ENCODE measurements at regions not wholly inside any gene's neighbourhood (a gene's known extent, or its start where the extent isn't known, plus 50 kb on each side); places are given as distances from the start of the nearest gene placed in this dataset.

DNA sequence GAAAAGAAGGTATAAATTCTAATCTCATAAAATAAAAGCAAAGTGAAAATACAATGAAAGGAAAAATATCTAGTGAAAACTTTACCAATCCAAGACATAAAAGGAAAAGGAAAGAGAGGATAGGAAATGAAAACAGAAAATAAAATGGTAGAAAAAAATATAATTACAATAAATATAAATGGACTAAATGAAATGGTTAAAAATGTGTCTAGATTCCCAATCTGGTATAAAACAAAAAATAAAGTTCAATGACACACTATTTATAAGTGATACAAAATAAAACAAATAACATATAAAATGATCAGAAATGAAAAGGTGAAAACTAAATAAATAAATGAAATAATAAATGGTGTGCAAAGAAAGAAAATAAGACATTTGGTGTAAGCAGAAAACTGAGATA lies 516.4 kb upstream of the RORB start:
- H3K4me1 ChIP-seq (ENCODE audit: insufficient read depth, low read length, poor library complexity, severe bottlenecking) = no peaks in the 10 kb centered on the region
- H3K9me2 ChIP-seq (replicated peaks; ENCODE audit: low read depth, low read length) = no peaks in the 10 kb centered on the region
- no peak overlapping the region for H3K4me2 ChIP-seq (ENCODE audit: low read depth, low read length, poor library complexity, severe bottlenecking)
- TF ChIP-seq, protein P1, sequence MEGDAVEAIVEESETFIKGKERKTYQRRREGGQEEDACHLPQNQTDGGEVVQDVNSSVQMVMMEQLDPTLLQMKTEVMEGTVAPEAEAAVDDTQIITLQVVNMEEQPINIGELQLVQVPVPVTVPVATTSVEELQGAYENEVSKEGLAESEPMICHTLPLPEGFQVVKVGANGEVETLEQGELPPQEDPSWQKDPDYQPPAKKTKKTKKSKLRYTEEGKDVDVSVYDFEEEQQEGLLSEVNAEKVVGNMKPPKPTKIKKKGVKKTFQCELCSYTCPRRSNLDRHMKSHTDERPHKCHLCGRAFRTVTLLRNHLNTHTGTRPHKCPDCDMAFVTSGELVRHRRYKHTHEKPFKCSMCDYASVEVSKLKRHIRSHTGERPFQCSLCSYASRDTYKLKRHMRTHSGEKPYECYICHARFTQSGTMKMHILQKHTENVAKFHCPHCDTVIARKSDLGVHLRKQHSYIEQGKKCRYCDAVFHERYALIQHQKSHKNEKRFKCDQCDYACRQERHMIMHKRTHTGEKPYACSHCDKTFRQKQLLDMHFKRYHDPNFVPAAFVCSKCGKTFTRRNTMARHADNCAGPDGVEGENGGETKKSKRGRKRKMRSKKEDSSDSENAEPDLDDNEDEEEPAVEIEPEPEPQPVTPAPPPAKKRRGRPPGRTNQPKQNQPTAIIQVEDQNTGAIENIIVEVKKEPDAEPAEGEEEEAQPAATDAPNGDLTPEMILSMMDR (conservative IDR thresholded peaks at IDR 0.05; ENCODE audit: low read length) = no peak
- TF ChIP-seq EZH2phosphoT487 (IDR thresholded peaks at IDR 0.05; ENCODE audit: borderline replicate concordance) = no peak
- H3K79me2 ChIP-seq (ENCODE audit: insufficient read depth, low read length) = no peaks in the 10 kb centered on the region
- H3K9me3 ChIP-seq (ENCODE audit: insufficient read depth, low read depth, low read length) = no peaks in the 10 kb centered on the region
- H3K27me3 ChIP-seq (ENCODE audit: insufficient read depth, low read length, poor library complexity, severe bottlenecking) = no peaks in the 10 kb centered on the region
- H4K20me1 ChIP-seq (ENCODE audit: insufficient read depth, low read length, poor library complexity, severe bottlenecking) = no peaks in the 10 kb centered on the region
- H3K4me3 ChIP-seq (ENCODE audit: low read length, poor library complexity, severe bottlenecking) = no peak overlapping the region
- H3F3A ChIP-seq (ENCODE audit: low read depth) = no peaks in the 10 kb centered on the region
- H3K36me3 ChIP-seq (ENCODE audit: insufficient read depth, low read length) = no peaks in the 10 kb centered on the region
- H2AFZ ChIP-seq (ENCODE audit: low read length) = no peak overlapping the region
- no peak overlapping the region for H3K9ac ChIP-seq (ENCODE audit: low read depth, low read length, poor library complexity, severe bottlenecking)

DNA sequence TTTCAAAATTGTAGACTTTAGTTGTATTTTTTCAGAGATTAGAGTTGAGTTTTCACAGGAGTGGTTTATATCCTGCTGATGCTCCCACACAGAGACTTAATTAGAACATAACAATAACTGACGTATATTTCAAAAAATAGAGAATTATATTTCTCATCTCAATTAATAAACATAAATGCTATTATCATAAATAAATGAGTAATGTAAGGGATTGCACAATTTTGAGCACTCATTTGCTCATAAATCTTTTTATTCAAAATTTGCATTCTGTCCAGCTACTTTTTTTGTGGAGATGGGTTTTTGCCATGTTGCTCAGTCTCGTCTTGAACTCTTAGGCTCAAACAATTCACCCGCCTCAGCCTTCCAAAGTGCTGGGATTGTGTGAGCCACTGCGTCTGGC lies 515.7 kb upstream of the RORB start:
- Histone ChIP-seq H3K4me1 (ENCODE audit: insufficient read depth, low read length, poor library complexity, severe bottlenecking) (no peaks in the 10 kb centered on the region), H3K4me3 (ENCODE audit: low read length, poor library complexity, severe bottlenecking) (no peak overlapping the region), H3K9me2 (replicated peaks; ENCODE audit: low read depth, low read length) (no peaks in the 10 kb centered on the region), H3K27me3 (ENCODE audit: insufficient read depth, low read length, poor library complexity, severe bottlenecking) (no peaks in the 10 kb centered on the region), H3F3A (ENCODE audit: low read depth) (no peaks in the 10 kb centered on the region), H4K20me1 (ENCODE audit: insufficient read depth, low read length, poor library complexity, severe bottlenecking) (no peaks in the 10 kb centered on the region), H3K79me2 (ENCODE audit: insufficient read depth, low read length) (no peaks in the 10 kb centered on the region), H3K9me3 (ENCODE audit: insufficient read depth, low read depth, low read length) (no peaks in the 10 kb centered on the region), H2AFZ (ENCODE audit: low read length) (no peak overlapping the region), H3K9ac (ENCODE audit: low read depth, low read length, poor library complexity, severe bottlenecking) (no peak overlapping the region), H3K36me3 (ENCODE audit: insufficient read depth, low read length) (no peaks in the 10 kb centered on the region), H3K4me2 (ENCODE audit: low read depth, low read length, poor library complexity, severe bottlenecking) (no peak overlapping the region)
- TF ChIP-seq EZH2phosphoT487 (IDR thresholded peaks at IDR 0.05; ENCODE audit: borderline replicate concordance) = no peak
- TF ChIP-seq, protein P1 (conservative IDR thresholded peaks at IDR 0.05; ENCODE audit: low read length) = no peak

GRCh38 chr9:73995836-73996235 lies 501.3 kb upstream of the RORB start:
- no peaks in the 10 kb centered on the region for H3K4me1 ChIP-seq (ENCODE audit: insufficient read depth, low read length, poor library complexity, severe bottlenecking)
- H3K9ac ChIP-seq (ENCODE audit: low read depth, low read length, poor library complexity, severe bottlenecking) = no peak overlapping the region
- no peaks in the 10 kb centered on the region for H3K9me3 ChIP-seq (ENCODE audit: insufficient read depth, low read depth, low read length)
- no peaks in the 10 kb centered on the region for H3F3A ChIP-seq (ENCODE audit: low read depth)
- no peaks in the 10 kb centered on the region for H3K36me3 ChIP-seq (ENCODE audit: insufficient read depth, low read length)
- no peaks in the 10 kb centered on the region for H3K9me2 ChIP-seq (replicated peaks; ENCODE audit: low read depth, low read length)
- H3K4me2 ChIP-seq (ENCODE audit: low read depth, low read length, poor library complexity, severe bottlenecking) = no peak overlapping the region
- no peak overlapping the region for H3K4me3 ChIP-seq (ENCODE audit: low read length, poor library complexity, severe bottlenecking)
- H2AFZ ChIP-seq (ENCODE audit: low read length) = no peak overlapping the region
- no peaks in the 10 kb centered on the region for H4K20me1 ChIP-seq (ENCODE audit: insufficient read depth, low read length, poor library complexity, severe bottlenecking)
- H3K27me3 ChIP-seq (ENCODE audit: insufficient read depth, low read length, poor library complexity, severe bottlenecking) = no peaks in the 10 kb centered on the region
- TF ChIP-seq, protein P1 (conservative IDR thresholded peaks at IDR 0.05; ENCODE audit: low read length) = no peak
- no peak for TF ChIP-seq EZH2phosphoT487 (IDR thresholded peaks at IDR 0.05; ENCODE audit: borderline replicate concordance)
- no peaks in the 10 kb centered on the region for H3K79me2 ChIP-seq (ENCODE audit: insufficient read depth, low read length)

All from Loucy (cell line).